ENCODE measurements at regions not wholly inside any gene's neighbourhood (a gene's known extent, or its start where the extent isn't known, plus 50 kb on each side); places are given as distances from the start of the nearest gene placed in this dataset.

GRCh38 chr6:105678516-105678915 lies 275.6 kb upstream of the PREP start:
- Histone ChIP-seq H3F3A (ENCODE audit: low read depth) (no peaks in the 10 kb centered on the region), H4K20me1 (ENCODE audit: low read depth) (no peaks in the 10 kb centered on the region), H3K36me3 (no peaks in the 10 kb centered on the region), H3K4me2 (no peak overlapping the region), H3K27ac (no peak overlapping the region), H3K4me1 (peaks cover 9% of the 10 kb centered on the region), H3K27me3 (no peaks in the 10 kb centered on the region), H3K9me3 (ENCODE audit: low read depth) (no peaks in the 10 kb centered on the region), H3K9ac (no peak overlapping the region), H3K79me2 (ENCODE audit: low read depth) (no peaks in the 10 kb centered on the region), H3K4me3 (no peak overlapping the region), H2AFZ (replicated peaks) (no peak overlapping the region)
- H3K4me1 Mint-ChIP-seq = no peaks in the 10 kb centered on the region
- no peaks in the 10 kb centered on the region for H3K36me3 Mint-ChIP-seq
- no peak for TF ChIP-seq EZH2 (IDR thresholded peaks at IDR 0.05)
- TF ChIP-seq CTCF (IDR thresholded peaks at IDR 0.05) = no peak
- no peak for TF ChIP-seq EZH2phosphoT487 (IDR thresholded peaks at IDR 0.05)
- no peak for DNase-seq (ENCODE audit: low spot score)
- H3K9me3 Mint-ChIP-seq = peaks cover 5% of the 10 kb centered on the region
- no peaks in the 10 kb centered on the region for H3K27me3 Mint-ChIP-seq (ENCODE audit: insufficient read depth, low read depth)
- H3K4me3 Mint-ChIP-seq = no peak overlapping the region
- no peak overlapping the region for H3K27ac Mint-ChIP-seq

GRCh38 chr6:105677671-105678475 lies 275.0 kb upstream of the PREP start:
- Histone ChIP-seq H3K9me3 (ENCODE audit: low read depth) (no peaks in the 10 kb centered on the region), H3K79me2 (ENCODE audit: low read depth) (no peaks in the 10 kb centered on the region), H3K27ac (no peak overlapping the region), H3F3A (ENCODE audit: low read depth) (no peaks in the 10 kb centered on the region), H3K9ac (no peak overlapping the region), H3K4me1 (peaks cover 9% of the 10 kb centered on the region), H2AFZ (replicated peaks) (no peak overlapping the region), H3K36me3 (no peaks in the 10 kb centered on the region), H3K27me3 (no peaks in the 10 kb centered on the region), H3K4me3 (no peak overlapping the region), H3K4me2 (no peak overlapping the region), H4K20me1 (ENCODE audit: low read depth) (no peaks in the 10 kb centered on the region)
- Mint-ChIP-seq H3K9me3 (peaks cover 5% of the 10 kb centered on the region), H3K4me1 (no peaks in the 10 kb centered on the region), H3K27ac (no peak overlapping the region), H3K4me3 (no peak overlapping the region), H3K36me3 (no peaks in the 10 kb centered on the region), H3K27me3 (ENCODE audit: insufficient read depth, low read depth) (no peaks in the 10 kb centered on the region)
- TF ChIP-seq CTCF (IDR thresholded peaks at IDR 0.05) (no peak), EZH2 (IDR thresholded peaks at IDR 0.05) (no peak), EZH2phosphoT487 (IDR thresholded peaks at IDR 0.05) (no peak)
- no peak for DNase-seq (ENCODE audit: low spot score)

- no peak for DNase-seq (ENCODE audit: low spot score)
- H3K9ac ChIP-seq = no peak overlapping the region
- H3K27ac ChIP-seq = no peak overlapping the region
- Mint-ChIP-seq H3K4me1 (no peaks in the 10 kb centered on the region), H3K27me3 (ENCODE audit: insufficient read depth, low read depth) (no peaks in the 10 kb centered on the region), H3K9me3 (peaks cover 5% of the 10 kb centered on the region), H3K4me3 (no peak overlapping the region), H3K36me3 (no peaks in the 10 kb centered on the region), H3K27ac (no peak overlapping the region)
- TF ChIP-seq CTCF (IDR thresholded peaks at IDR 0.05) (no peak), EZH2 (IDR thresholded peaks at IDR 0.05) (no peak), EZH2phosphoT487 (IDR thresholded peaks at IDR 0.05) (no peak)
- peaks cover 9% of the 10 kb centered on the region for H3K4me1 ChIP-seq
- H3K4me2 ChIP-seq = no peak overlapping the region
- H3K79me2 ChIP-seq (ENCODE audit: low read depth) = no peaks in the 10 kb centered on the region
- no peak overlapping the region for H2AFZ ChIP-seq (replicated peaks)
- H3K36me3 ChIP-seq = no peaks in the 10 kb centered on the region
- no peaks in the 10 kb centered on the region for H4K20me1 ChIP-seq (ENCODE audit: low read depth)
- no peaks in the 10 kb centered on the region for H3K27me3 ChIP-seq
- H3K9me3 ChIP-seq (ENCODE audit: low read depth) = no peaks in the 10 kb centered on the region
- no peaks in the 10 kb centered on the region for H3F3A ChIP-seq (ENCODE audit: low read depth)
- no peak overlapping the region for H3K4me3 ChIP-seq
Observed at GRCh38 chr6:105676857-105677256, 274.0 kb upstream of the PREP start.

Measured in neural progenitor cell (in vitro differentiated cells).